Activated CD8-positive, alpha-beta T cell treated with anti-CD3 and anti-CD28 coated beads for 36 hours (primary cell): ENCODE measurements at regions not wholly inside any gene's neighbourhood (a gene's known extent, or its start where the extent isn't known, plus 50 kb on each side); places are given as distances from the start of the nearest gene placed in this dataset.

Experiments used
- ATAC-seq: fragments of 200-7000 bp; cut with Tn5 transposase; one replicate; pipeline ENCODE4 v1.10.0; 2021; ENCODE audit warnings: mild to moderate bottlenecking, moderate library complexity
- CTCF ChIA-PET: fragments of 350-600 bp; sonication (Branson Sonifier 250); formaldehyde crosslinking; loops from one replicate; lab custom pipeline; 2021; ENCODE audit warnings: antibody characterized with exemption; lab: Charles Lee
- POLR2A ChIA-PET: fragments of 350-600 bp; sonication (Branson Sonifier 250); formaldehyde crosslinking; loops from one replicate; lab custom pipeline; 2021; ENCODE audit warnings: antibody characterized with exemption; lab: Charles Lee
- DNase-seq: peaks from one replicate; pipeline ENCODE4 v3.0.0-alpha.2; 2020
- H3K27ac Mint-ChIP-seq: one replicate; pipeline ENCODE4 v1.8.0; 2021; ENCODE audit warnings: mild to moderate bottlenecking, mixed read lengths
- H3K27me3 Mint-ChIP-seq: one replicate; pipeline ENCODE4 v1.8.0; 2021; ENCODE audit warnings: mixed read lengths
- H3K36me3 Mint-ChIP-seq: one replicate; pipeline ENCODE4 v1.8.0; 2021; ENCODE audit warnings: low read depth, mixed read lengths
- H3K4me1 Mint-ChIP-seq: one replicate; pipeline ENCODE4 v1.8.0; 2021; ENCODE audit warnings: low read depth, mixed read lengths
- H3K4me3 Mint-ChIP-seq: one replicate; pipeline ENCODE4 v1.8.0; 2021; ENCODE audit warnings: mild to moderate bottlenecking, moderate library complexity, mixed read lengths
- H3K9me3 Mint-ChIP-seq: one replicate; pipeline ENCODE4 v1.8.0; 2021; ENCODE audit warnings: mixed read lengths
- intact Hi-C: fragments of 100-400 bp; cut with micrococcal nuclease; formaldehyde crosslinking; loops from one replicate; pipeline ENCODE4 v1.10.0; 2022
- TF ChIP-seq, protein P1 (sequence below): fragments of 200-600 bp; IDR thresholded peaks from one replicate; pipeline ENCODE4 v1.8.0; 2022; ENCODE audit warnings: antibody characterized with exemption, mild to moderate bottlenecking

- intact Hi-C loops: no loop called here
- no peaks in the 10 kb centered on the region for H3K36me3 Mint-ChIP-seq
- H3K9me3 Mint-ChIP-seq: peaks cover 6% of the 10 kb centered on the region
- H3K4me3 Mint-ChIP-seq: no peak overlapping the region
- no peak overlapping the region for H3K27ac Mint-ChIP-seq
- TF ChIP-seq, protein P1, sequence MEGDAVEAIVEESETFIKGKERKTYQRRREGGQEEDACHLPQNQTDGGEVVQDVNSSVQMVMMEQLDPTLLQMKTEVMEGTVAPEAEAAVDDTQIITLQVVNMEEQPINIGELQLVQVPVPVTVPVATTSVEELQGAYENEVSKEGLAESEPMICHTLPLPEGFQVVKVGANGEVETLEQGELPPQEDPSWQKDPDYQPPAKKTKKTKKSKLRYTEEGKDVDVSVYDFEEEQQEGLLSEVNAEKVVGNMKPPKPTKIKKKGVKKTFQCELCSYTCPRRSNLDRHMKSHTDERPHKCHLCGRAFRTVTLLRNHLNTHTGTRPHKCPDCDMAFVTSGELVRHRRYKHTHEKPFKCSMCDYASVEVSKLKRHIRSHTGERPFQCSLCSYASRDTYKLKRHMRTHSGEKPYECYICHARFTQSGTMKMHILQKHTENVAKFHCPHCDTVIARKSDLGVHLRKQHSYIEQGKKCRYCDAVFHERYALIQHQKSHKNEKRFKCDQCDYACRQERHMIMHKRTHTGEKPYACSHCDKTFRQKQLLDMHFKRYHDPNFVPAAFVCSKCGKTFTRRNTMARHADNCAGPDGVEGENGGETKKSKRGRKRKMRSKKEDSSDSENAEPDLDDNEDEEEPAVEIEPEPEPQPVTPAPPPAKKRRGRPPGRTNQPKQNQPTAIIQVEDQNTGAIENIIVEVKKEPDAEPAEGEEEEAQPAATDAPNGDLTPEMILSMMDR: no peak
- no peaks in the 10 kb centered on the region for H3K4me1 Mint-ChIP-seq
- POLR2A ChIA-PET: no interaction called here
- CTCF ChIA-PET: no interaction called here
- ATAC-seq (no peak), DNase-seq (no peak)
- H3K27me3 Mint-ChIP-seq: no peaks in the 10 kb centered on the region
Measured at GRCh38 chr3:80051602-80051962, 283.8 kb upstream of the ROBO1 start.

DNA sequence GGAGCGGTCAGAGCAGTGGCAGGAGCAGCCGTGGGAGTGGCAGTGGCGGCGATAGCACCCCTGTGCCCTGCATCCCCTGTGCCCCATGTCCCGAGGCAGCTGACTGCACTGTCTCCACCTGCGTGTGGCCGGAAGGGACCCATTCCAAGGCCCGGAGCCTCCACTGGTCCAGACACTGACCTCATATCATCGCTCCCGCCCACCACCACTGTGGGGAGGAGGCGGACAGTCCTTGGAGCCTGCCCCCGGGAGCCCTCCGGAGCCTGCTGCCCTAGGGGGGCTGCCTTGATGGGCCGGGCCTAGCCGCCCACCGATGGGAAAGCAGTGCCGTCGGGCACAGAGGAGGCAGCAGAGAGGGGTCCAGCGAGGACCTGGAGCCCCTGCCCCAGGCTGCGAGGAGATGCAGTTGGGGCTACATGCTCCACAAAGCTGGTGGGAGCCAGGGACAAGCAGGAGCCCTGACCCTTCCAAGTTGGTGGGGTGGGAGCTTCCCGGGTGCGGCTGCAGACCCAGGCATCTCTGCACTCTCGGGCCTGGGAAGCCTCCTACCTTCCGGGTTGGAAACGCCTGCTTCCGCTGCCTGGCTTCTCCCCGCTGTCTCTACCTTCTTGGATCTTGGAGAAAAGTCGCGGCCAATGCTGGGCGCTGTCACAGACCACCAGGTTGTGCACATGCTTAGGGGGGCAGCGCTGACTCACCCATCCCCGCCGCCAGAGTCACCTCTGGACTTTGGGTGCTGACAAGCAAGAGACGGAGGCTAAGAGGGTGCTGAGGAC is 283.2 kb upstream of the ROBO1 start:
- DNase-seq (no peak), ATAC-seq (no peak)
- Mint-ChIP-seq H3K9me3 (peaks cover 6% of the 10 kb centered on the region), H3K4me1 (no peaks in the 10 kb centered on the region), H3K27ac (no peak overlapping the region), H3K36me3 (no peaks in the 10 kb centered on the region), H3K4me3 (no peak overlapping the region), H3K27me3 (no peaks in the 10 kb centered on the region)
- intact Hi-C loops: no loop called here
- TF ChIP-seq, protein P1: no peak
- ChIA-PET CTCF (no interaction called here), POLR2A (no interaction called here)

GRCh38 chr3:80043226-80043625 is 275.4 kb upstream of the ROBO1 start:
- intact Hi-C loops: no loop called here
- DNase-seq (no peak), ATAC-seq (no peak)

GRCh38 chr3:80040067-80040466 is 272.3 kb upstream of the ROBO1 start:
- intact Hi-C loops: no loop called here
- H3K27ac Mint-ChIP-seq: no peak overlapping the region
- ATAC-seq (no peak), DNase-seq (no peak)
- TF ChIP-seq, protein P1: no peak
- POLR2A ChIA-PET: no interaction called here
- H3K4me1 Mint-ChIP-seq: no peaks in the 10 kb centered on the region
- H3K27me3 Mint-ChIP-seq: no peaks in the 10 kb centered on the region
- no peak overlapping the region for H3K4me3 Mint-ChIP-seq
- H3K9me3 Mint-ChIP-seq: peaks cover 4% of the 10 kb centered on the region
- CTCF ChIA-PET: no interaction called here
- H3K36me3 Mint-ChIP-seq: no peaks in the 10 kb centered on the region

More at GRCh38 chr3:80043226-80043625, 275.4 kb upstream of the ROBO1 start:
- no peak overlapping the region for H3K4me3 Mint-ChIP-seq
- no peaks in the 10 kb centered on the region for H3K27me3 Mint-ChIP-seq
- peaks cover 4% of the 10 kb centered on the region for H3K9me3 Mint-ChIP-seq
- no peak overlapping the region for H3K27ac Mint-ChIP-seq
- TF ChIP-seq, protein P1: no peak
- POLR2A ChIA-PET: no interaction called here
- CTCF ChIA-PET: no interaction called here
- H3K36me3 Mint-ChIP-seq: no peaks in the 10 kb centered on the region
- H3K4me1 Mint-ChIP-seq: no peaks in the 10 kb centered on the region

- ATAC-seq (no peak), DNase-seq (no peak)
- Mint-ChIP-seq H3K27me3 (no peaks in the 10 kb centered on the region), H3K4me1 (no peaks in the 10 kb centered on the region), H3K27ac (no peak overlapping the region), H3K4me3 (no peak overlapping the region), H3K36me3 (no peaks in the 10 kb centered on the region), H3K9me3 (peaks cover 2% of the 10 kb centered on the region)
- intact Hi-C loops: no loop called here
- TF ChIP-seq, protein P1: no peak
- CTCF ChIA-PET: no interaction called here
- POLR2A ChIA-PET: no interaction called here
Measured at GRCh38 chr3:80036176-80036575, 268.4 kb upstream of the ROBO1 start.
